GM18508 (cell line): ENCODE measurements at regions not wholly inside any gene's neighbourhood (a gene's known extent, or its start where the extent isn't known, plus 50 kb on each side); places are given as distances from the start of the nearest gene placed in this dataset.
"Not testable (repeated sequence)": the region's sequence is repeated elsewhere in the genome, so short reads cannot be mapped to it uniquely, and the experiment has no call there.

Source experiments
- ATAC-seq: cut with Tn5 transposase; IDR thresholded peaks from one replicate; pipeline ENCODE4 v1.9.1; 2021; ENCODE audit warnings: moderate number of reproducible peaks; ENCODE audit not compliant: insufficient read depth, unreplicated experiment

DNA sequence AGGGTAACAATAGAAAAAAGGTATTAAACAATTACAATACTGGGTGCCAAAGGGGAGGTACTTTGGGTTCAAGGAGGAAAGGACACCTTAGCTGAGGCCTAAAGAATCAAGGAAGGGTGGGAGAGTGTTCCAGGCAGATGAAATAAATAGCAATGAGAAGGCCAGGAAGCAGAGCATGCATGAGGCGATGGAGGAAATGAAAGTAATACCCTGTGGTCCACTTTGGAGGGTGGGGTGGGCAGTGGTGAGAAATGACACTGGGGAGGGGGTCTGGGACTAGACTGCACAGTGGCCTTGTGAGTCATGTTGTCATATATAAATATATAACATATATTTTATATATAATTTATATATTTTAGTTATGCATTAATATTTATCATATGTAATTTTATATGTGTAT, 55.9 kb downstream of the BHLHE40 start:
- ATAC-seq, result no peak

DNA sequence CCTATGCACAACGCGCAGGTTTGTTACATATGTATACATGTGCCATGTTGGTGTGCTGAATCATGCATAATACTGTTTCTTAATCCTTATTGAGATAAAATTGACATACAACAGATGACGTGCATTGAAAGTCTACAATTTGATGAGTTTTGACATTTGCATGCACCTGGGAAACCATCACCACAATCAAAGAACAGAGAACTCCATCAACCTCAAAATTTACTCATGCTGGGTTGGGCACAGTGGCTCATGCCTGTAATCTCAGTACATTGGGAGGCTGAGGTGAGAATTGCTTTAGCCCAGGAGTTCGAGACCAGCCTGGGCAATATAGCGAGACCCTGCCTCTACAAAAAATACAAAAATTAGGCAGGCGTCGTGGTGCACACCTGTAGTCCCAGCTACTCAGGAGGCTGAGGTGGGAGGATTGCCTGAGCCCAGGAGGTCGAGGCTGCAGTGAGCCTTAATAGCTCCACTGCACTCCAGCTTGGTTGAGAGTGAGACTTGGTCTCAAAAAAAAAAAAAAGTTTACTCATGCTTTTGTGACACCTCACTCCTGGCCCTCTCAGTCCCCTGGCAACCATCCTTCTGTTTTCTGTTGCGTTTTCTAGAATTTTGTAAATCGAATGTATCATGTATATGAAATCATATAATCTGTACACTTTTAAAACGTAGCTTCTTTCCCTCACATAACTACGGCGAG, 56.6 kb downstream of the BHLHE40 start:
- no peak for ATAC-seq

DNA sequence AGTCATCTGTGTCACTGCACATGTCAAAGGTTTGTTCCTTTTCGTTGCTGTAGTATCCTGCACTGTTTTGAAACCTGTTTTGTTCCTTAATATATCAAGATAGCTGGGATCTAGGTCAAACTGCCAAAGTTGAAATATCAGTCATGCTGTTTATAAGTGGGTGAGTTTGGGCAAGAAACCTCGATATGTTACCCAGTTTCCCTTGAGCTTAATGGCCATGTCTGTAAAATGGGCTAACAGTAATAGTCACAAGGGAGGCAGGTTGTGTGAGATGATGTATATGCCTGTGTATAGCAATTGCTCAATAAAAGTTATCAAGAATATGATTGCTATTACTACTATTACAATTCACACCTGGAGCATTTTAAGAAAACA, 57.1 kb downstream of the BHLHE40 start:
- ATAC-seq, result no peak

DNA sequence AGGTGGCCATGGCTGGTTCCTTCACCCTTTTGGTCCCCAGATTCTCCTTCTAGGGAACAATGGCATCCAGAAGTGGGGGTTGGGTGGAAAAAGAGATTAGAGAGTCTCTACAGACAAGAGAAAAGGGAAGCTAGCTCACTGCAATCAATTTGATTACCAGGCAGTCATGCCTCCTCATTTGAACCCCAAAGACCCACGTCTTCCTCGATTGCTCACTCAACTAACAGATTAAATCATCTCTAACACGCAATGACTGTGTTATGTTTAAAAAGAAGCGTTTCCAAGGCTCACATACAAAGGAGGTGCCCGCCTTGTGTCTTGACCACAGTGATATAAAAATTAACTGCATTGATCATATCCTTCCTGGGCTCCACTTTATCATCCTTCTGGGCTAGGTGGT, 57.6 kb downstream of the BHLHE40 start:
- no peak for ATAC-seq

DNA sequence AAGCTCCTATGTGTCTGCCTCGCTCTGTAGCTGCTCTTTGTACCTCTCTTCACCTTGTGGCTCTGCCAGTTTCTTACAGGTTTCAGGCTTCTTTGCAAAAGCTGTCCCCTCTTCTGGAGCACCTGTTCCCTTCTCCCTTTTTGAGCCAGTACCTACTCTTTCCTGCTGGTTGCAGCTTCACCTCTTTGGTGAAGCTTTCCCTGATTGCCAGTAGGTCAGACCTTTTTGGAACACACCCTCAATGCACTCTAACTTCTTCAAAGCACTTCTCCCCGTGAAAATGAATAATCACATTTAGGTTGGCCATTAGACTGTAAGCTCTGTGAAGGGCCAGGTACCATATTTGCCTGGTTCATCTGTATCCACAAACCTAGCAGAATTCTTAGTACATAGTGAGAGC, 60.3 kb downstream of the BHLHE40 start:
- no peak for ATAC-seq

DNA sequence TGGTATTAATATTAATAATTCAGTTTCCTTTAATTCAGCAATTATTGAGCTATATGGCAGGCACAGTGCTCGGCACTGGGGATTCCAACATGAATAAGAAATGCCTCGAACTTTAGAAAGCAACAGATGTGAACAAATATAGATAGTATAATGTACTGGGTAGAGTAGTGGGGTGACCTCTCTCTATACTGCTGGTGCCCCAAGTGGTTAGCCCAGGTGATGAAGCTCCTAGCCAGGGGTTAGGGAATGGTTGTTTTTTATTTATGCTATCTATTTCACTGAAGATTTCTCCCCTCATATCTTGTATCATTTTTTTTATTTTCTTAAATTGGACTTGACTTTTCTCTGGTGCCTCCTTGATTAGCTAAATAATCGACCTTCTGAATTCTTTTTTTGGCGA, 62.1 kb downstream of the BHLHE40 start:
- no peak for ATAC-seq

DNA sequence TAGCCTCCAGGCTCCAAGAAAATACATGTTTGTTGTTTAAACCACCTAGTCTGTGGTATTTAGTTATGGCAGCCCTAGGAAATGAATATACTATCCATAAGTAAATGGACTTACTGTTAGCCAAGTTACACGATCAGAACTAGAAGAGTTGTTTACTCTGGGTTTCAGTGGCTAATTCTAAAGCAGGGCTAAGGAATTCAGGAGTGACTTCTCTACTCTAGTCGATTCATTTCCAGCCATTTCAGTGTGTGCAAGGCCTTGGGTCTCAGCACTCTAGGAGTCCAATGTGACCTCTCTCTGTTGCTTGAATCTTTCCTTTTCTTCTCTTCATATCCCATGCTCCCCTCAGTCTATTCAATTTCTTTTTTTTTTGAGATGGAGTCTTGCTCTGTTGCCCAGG, 66.7 kb downstream of the BHLHE40 start:
- no peak for ATAC-seq

DNA sequence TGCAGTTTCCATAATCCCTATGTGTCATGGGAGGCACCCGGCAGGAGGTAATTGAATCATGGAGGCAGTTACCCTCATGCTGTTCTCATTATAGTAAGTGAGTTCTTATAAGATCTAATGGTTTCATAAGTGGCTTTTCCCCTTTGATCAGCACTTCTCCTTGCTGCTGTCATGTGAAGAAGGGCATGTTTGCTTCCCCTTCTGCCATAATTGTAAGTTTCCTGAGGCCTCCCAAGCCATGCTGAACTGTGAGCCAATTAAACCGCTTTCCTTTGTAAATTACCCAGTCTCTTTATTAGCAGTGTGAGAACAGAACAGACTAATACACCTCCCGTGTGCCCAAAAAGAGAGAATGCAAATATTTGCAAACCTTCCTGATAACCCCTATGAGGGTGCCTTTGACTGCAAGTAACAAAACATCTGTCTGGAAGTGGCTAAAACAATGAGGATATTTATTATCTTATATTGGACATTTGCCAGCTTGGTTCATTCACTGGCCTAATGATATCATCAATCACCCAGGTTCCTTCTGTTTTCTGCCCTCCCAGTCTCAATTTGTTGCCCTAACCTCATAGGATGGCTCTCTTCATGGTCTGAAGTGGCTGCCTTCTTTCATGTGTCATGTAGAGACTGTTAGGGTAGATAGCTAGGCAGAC, 68.7 kb downstream of the BHLHE40 start:
- no peak for ATAC-seq

DNA sequence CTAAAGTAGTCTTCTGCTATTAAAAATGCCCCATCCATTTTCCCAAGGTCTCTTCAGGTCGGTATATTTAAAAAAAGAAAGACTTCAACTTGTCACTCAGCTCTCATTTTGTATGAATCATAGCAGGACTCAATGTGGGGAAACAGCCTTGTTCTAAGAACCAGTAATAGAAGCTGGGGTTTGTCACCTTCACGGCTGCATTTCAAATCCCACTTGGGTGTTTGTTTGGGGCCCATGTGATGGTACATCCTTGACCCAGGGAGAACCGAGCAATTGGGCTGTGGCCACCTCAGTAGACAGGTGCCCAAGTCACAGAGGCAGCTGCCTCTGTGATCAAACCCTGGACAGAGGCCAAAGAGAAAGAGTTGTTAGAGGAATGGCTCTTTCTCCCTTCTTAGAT, 70.3 kb upstream of the ARL8B start:
- no peak for ATAC-seq

DNA sequence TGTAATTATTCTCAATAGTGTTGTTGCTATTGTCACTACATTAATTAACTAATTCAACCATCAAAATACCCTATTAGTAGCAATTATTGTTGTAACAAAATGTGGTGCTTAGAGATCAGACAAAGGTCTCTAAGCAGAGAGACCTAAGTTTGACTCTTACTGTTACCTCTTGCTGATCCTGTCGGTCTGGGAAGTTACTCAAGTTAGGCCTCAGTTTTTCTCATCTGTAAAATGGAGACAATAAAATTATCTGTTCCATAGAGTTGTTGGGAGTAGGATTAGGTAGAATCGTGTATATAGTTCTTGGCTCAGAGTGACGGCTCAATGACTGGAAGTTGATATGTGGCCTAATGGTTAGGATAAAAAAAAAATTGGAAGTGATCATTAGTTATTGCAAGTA, 69.8 kb upstream of the ARL8B start:
- no peak for ATAC-seq

DNA sequence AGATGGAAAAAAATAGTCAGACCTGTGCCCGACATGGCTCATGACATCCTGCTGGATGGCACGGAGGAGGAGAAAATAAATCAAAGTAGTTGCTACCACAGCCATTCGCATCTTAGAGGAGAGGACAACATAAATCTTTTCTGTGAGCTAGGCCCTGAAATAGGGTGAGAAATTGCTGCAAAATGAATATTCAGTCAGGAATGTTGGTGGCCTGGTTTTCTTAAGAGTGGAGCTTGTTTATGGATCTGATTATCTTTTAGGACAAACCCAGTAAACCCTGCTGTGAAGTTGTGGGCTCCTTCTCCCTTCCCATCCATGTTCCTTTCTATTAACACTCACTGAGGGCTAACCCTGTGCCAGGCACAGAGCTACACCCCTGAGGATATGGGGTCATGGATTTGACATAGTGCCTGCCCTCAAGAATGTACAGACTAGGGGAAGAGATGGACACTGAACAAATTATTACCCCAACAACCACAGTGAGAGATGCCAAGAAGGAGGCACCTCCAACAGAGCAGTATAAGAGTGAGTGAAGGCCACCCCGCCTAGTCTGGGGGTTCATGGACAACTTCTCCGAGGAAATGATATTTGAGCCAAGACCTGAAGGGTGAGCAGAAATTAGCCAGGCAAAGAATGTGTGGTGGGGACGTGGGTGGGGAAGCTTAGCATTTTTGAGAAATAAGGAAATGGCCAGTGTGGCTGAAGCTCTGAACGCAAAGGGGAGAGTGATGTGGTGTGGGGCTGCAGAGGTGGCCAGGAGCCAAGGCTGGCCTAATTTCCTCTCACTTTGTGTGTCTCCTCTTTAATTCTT, 68.9 kb upstream of the ARL8B start:
- no peak for ATAC-seq

DNA sequence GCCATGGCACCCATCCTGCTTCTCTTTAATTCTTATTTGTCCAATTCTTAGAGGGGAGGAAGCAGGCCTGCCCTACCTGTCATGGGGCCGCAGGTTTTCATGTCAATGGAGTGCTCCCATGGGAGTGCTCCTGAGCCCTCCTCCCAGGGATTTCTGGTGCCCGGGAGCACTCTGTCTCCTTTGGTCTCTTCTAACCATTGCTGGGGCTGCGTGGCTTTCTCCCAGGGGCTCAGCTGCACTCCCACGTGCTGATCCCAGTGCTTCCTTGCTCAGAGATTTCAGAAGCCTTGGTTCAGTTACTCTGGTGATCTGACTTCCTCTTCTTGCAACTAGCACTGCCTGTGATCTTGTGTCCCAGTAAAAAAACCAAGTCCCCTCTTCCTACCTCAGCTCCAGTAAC, 68.0 kb upstream of the ARL8B start:
- no peak for ATAC-seq

DNA sequence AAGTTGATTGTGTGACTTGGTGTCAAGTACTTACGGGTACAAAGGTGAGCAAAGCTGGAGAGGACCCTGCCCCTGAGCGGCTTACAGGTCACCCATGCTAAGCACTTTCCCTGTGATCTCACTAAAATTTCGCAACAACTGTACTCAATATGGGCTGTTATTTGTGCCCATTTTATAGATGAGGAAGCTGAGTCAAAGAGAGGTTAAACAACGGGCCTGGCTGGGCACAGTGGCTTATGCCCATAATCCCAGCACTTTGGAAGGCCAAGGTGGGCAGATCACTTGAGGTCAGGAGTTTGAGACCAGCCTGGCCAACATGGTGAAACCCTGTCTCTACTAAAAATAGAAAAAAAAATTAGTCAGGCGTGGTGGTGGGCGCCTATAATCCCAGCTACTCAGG, 67.5 kb upstream of the ARL8B start:
- not testable (repeated sequence) for ATAC-seq

DNA sequence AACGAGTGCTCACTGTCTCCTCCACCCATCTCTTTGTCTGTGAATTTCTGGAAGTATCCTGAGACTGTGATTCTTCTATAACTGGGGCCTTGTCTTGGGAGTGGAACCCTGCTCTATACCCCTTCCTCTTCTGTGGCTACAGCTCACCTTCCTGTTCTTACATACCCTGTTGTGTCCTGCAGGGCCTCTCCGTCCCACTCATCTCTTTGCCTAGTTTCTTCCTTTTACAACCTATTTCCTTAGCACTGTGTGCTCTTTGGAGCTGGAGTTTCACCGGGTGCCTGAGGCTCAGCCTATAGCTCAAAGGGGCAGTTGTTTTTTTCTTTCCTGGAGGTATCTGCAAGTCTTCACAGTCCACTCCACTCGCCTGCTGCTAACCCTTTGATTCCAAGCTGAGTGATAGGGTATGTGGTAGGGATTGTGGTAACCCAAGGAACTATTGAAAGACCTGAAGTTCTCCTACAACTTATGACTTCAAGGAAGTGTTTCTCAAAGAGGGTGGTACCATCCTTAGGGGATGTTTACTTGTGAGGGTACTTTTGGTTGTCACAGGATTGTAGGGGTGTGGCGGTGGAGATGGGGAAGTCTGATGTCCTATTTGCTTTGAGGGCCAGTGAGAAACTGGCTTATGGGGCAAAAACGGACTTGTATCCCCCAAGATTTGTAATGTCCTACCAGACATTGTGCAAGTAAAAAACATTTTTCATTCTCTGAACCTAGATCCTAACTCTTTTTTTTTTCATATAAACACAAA, 66.6 kb upstream of the ARL8B start:
- ATAC-seq, result no peak

DNA sequence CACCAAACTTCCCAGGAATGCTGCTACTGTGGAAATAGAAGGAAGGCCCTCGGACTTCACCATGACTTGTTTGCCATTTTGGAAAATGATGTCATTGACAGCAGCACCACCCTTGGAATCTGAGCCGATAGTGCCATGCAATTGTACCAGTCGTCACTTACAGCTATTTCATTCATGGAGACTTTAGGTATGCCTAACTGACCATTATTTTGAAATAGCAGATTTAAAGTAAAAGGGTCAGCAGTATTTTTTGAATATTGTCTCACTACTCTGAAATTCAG, 66.0 kb upstream of the ARL8B start:
- no peak for ATAC-seq

DNA sequence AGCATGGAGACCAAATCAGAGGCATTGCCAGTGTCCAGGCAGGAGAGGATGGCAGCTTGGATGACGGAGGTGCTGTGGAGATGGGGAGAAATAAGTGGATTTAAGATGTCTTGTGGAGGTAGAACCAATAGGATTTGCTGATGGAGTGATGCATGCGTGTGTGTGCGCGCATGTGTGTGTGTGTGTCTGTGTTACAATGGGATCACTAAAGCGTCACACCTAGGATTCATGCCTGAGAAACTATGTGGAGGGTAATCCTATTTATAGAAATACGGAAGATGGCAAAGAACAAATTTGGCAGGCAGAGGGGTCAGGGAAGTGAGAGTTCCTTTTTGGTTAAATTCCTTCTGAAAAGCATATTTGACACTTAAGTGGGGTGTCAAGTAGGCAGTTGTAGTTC, 64.8 kb upstream of the ARL8B start:
- no peak for ATAC-seq

DNA sequence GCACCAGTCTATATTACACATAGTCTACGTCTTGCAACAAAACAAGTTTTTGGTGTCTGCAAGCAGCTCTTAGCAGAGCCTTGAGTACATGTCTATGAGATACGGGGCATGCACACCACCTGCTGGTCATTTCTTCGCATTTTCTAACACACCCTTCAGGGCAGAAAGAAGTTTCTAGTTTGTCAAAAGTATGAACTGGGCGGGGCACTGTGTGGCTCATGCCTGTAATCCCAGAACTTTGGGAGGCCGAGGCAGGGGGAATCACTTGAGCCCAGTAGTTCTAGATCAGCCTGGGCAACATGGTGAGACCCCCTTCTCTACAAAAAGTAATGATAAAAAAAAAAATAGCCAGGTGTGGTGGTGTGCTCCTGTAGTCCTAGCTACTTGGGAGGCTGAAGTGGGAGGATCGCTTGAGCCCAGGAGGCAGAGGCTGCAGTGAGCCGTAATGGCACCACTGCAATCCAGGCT, 64.2 kb upstream of the ARL8B start:
- ATAC-seq, result peak; percentile 93

DNA sequence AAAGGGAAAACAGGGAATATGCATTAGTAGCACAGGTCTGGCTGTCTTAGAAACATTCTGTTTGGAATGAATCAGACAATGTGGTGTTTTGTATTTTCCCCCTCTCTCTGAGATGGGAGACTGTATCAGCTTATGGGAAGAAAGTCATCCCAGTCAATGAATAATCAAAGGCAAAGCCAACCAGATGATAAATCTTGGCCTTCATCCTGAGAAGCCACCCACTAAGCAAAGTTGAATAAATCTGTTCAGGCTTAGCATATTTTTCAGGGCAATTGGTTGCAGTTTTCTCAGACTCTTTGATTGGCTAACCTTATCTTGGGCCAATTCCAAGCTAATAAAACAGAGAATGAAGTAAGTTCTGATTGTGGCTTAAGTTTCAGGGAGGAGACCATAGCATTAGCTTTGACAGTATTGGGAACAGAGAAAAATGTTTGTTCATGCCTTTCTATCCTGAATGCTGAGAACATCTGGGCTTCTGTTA, 63.6 kb upstream of the ARL8B start:
- no peak for ATAC-seq

DNA sequence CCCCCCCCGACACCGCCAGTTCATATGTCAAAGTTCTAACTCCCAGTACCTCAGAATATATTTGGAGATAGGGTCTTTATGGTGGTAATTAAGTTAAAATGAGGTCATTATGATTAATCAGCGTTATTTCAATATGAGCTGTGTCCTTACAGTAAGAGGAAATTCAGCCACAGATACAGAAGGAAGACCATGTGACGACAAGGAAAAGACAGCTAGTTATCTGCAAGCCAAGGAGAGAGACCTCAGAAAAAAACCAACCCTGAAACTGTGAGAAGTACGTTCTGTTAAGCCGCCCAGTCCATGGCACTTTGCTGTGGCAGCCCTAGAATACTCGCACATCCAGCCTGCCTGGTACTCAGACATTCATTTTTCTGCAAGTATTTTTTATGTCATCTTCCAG, 62.3 kb upstream of the ARL8B start:
- ATAC-seq, result no peak

DNA sequence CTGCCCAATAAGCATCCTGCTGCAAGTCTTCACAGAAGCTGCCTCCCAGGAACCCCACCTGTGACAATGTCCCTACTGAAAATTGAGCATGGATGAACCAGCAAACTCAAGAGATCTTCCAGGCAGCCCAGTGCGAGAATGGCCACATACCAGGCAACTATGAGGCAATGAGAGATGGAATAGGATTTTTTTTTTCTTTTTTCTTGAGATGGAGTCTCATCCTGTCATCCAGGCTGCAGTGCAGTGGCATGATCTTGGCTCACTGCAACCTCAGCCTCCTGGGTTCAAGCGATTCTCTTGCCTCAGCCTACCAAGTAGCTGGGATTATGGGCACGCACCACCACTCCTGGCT, 60.9 kb upstream of the ARL8B start:
- no peak for ATAC-seq

DNA sequence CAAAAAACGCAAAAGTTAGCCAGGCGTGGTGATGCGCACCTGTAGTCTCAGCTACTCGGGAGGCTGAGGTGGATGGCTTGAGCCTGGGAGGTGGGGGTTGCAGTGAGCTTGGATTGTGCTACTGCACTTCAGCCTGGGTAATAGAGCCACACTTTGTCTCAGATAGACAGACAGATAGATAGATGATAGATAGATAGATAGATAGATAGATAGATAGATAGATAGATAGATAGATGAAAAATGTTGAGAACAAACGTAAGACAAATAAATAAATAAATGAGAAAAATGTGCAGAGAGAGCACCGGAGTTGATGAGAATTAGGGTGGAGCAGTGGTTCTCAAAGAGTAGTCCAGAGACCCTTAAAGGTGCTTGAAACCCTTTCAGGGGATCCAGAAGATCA, 58.4 kb upstream of the ARL8B start:
- ATAC-seq, result no peak
